OCI-LY1 (cell line): ENCODE measurements at regions not wholly inside any gene's neighbourhood (a gene's known extent, or its start where the extent isn't known, plus 50 kb on each side); places are given as distances from the start of the nearest gene placed in this dataset.

Experiments used
- H2AFZ ChIP-seq: fragments of 200-600 bp; sonication (generic), shearing (Covaris generic); 2 replicates; pipeline ENCODE4 v1.6.0; 2014; ENCODE audit warnings: antibody characterized with exemption, mild to moderate bottlenecking, low read length
- H3F3A ChIP-seq: fragments of 200-600 bp; sonication (generic), shearing (Covaris generic); 2 replicates; pipeline ENCODE4 v1.6.0; 2014; ENCODE audit warnings: mild to moderate bottlenecking, antibody characterized with exemption, low read length, moderate library complexity; ENCODE audit not compliant: insufficient read depth
- H3K27ac ChIP-seq: fragments of 200-600 bp; sonication (generic); 2 replicates; pipeline ENCODE4 v1.5.1; 2014; ENCODE audit warnings: low read length, mixed run types, mild to moderate bottlenecking, low read depth; ENCODE audit not compliant: poor library complexity, severe bottlenecking
- H3K27me3 ChIP-seq: fragments of 200-600 bp; sonication (generic); 2 replicates; pipeline ENCODE4 v1.6.0; 2014; ENCODE audit warnings: antibody characterized with exemption, mild to moderate bottlenecking, low read length, moderate library complexity; ENCODE audit not compliant: insufficient read depth
- H3K36me3 ChIP-seq: fragments of 200-600 bp; sonication (generic); 2 replicates; pipeline ENCODE4 v1.6.1; 2014; ENCODE audit warnings: mild to moderate bottlenecking, antibody characterized with exemption, low read length, moderate library complexity, mixed read lengths; ENCODE audit not compliant: insufficient read depth
- H3K4me1 ChIP-seq: fragments of 200-600 bp; sonication (generic); 2 replicates; pipeline ENCODE4 v1.5.1; 2014; ENCODE audit warnings: mild to moderate bottlenecking, low read length, moderate library complexity; ENCODE audit not compliant: insufficient read depth, severe bottlenecking
- H3K4me2 ChIP-seq: fragments of 200-600 bp; sonication (generic), shearing (Covaris generic); 2 replicates; pipeline ENCODE4 v1.6.1; 2014; ENCODE audit warnings: low read length
- H3K4me3 ChIP-seq: fragments of 200-600 bp; sonication (generic); 2 replicates; pipeline ENCODE4 v1.5.1; 2014; ENCODE audit warnings: low read length, low read depth, mild to moderate bottlenecking, mixed read lengths; ENCODE audit not compliant: poor library complexity, severe bottlenecking
- H3K79me2 ChIP-seq: fragments of 200-600 bp; shearing (Covaris generic); 2 replicates; pipeline ENCODE4 v1.6.1; 2016; ENCODE audit warnings: mixed run types, low read length, mixed read lengths; ENCODE audit not compliant: insufficient read depth
- H3K9ac ChIP-seq: fragments of 200-600 bp; sonication (generic), shearing (Covaris generic); 2 replicates; pipeline ENCODE4 v1.6.1; 2014; ENCODE audit warnings: mild to moderate bottlenecking, low read length, mixed read lengths
- H3K9me2 ChIP-seq: fragments of 200-600 bp; sonication (generic), shearing (Covaris generic); 2 replicates; pipeline ENCODE4 v1.6.1; 2014; ENCODE audit warnings: low read depth, mild to moderate bottlenecking, low read length, mixed read lengths
- H3K9me3 ChIP-seq: fragments of 200-600 bp; shearing (Covaris generic); 2 replicates; pipeline ENCODE4 v1.6.1; 2014; ENCODE audit warnings: low read length, mixed read lengths
- H4K20me1 ChIP-seq: fragments of 200-600 bp; sonication (generic), shearing (Covaris generic); 2 replicates; pipeline ENCODE4 v1.6.0; 2016; ENCODE audit warnings: mild to moderate bottlenecking, low read length; ENCODE audit not compliant: insufficient read depth
- EZH2 ChIP-seq: fragments of 200-600 bp; sonication (generic), shearing (Covaris generic); IDR thresholded peaks from 2 replicates; pipeline ENCODE4 v1.8.0; 2017; ENCODE audit warnings: borderline replicate concordance, mixed run types, mild to moderate bottlenecking, antibody characterized with exemption, low read length, moderate library complexity, mixed read lengths
- TF ChIP-seq, protein P1 (sequence below): fragments of 200-600 bp; sonication (generic), shearing (Covaris generic); IDR thresholded peaks from 2 replicates; pipeline ENCODE4 v1.5.1; 2017; ENCODE audit warnings: mild to moderate bottlenecking, antibody characterized with exemption, low read length, moderate library complexity, mixed read lengths

DNA sequence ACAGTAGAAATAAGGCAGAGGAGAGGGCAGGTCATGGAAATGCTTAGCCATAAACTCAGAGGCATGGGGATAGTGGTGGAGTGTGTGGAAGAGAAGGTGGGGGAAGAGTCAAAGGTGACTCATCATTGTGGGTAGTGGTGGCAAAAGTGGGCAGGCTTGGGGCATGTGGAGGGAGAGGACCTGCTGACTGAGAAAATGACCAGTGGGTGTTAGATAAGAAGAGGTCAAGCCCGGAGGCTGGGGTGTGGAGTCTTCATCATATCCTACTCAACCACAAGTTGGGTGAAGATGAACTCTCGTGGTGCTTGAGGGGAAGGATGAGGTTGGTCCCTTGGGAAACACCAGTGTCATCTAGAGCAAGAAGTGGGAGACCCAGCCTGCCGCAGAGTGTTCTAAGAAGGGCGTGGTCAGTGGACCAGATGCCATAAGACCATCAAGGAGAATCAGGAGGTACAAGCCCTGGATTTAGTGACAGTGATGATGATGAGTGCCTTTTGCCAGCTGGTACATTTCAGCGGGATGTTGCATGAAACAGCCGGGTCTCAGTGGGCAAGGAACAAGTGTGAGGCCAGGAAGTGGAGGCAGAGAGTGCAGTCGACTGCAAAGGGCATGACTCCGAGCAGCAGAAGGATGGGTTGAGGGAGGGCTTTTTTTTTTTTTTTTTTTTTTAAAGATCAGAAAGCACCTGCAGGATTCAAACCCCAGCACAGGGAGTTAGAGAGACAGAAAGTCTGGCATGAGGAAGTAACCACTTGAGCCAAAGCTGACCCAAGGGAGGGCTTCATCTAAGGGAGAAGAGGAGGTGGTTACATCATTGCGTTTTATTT is 122.6 kb upstream of the SPRED2 start:
- Histone ChIP-seq H3K9ac (no peak overlapping the region), H3K27ac (peak overlapping the region; percentile 23), H3K9me3 (no peaks in the 10 kb centered on the region), H3K4me3 (no peak overlapping the region), H3K79me2 (no peaks in the 10 kb centered on the region), H3K4me1 (peaks cover 27% of the 10 kb centered on the region), H3F3A (no peaks in the 10 kb centered on the region), H2AFZ (no peak overlapping the region), H3K36me3 (no peaks in the 10 kb centered on the region), H3K9me2 (no peaks in the 10 kb centered on the region), H4K20me1 (no peaks in the 10 kb centered on the region), H3K27me3 (no peaks in the 10 kb centered on the region), H3K4me2 (peak overlapping the region; percentile 9; the same call in 1 of the 2 replicates)
- no peak for TF ChIP-seq EZH2
- TF ChIP-seq, protein P1, sequence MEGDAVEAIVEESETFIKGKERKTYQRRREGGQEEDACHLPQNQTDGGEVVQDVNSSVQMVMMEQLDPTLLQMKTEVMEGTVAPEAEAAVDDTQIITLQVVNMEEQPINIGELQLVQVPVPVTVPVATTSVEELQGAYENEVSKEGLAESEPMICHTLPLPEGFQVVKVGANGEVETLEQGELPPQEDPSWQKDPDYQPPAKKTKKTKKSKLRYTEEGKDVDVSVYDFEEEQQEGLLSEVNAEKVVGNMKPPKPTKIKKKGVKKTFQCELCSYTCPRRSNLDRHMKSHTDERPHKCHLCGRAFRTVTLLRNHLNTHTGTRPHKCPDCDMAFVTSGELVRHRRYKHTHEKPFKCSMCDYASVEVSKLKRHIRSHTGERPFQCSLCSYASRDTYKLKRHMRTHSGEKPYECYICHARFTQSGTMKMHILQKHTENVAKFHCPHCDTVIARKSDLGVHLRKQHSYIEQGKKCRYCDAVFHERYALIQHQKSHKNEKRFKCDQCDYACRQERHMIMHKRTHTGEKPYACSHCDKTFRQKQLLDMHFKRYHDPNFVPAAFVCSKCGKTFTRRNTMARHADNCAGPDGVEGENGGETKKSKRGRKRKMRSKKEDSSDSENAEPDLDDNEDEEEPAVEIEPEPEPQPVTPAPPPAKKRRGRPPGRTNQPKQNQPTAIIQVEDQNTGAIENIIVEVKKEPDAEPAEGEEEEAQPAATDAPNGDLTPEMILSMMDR, result no peak

DNA sequence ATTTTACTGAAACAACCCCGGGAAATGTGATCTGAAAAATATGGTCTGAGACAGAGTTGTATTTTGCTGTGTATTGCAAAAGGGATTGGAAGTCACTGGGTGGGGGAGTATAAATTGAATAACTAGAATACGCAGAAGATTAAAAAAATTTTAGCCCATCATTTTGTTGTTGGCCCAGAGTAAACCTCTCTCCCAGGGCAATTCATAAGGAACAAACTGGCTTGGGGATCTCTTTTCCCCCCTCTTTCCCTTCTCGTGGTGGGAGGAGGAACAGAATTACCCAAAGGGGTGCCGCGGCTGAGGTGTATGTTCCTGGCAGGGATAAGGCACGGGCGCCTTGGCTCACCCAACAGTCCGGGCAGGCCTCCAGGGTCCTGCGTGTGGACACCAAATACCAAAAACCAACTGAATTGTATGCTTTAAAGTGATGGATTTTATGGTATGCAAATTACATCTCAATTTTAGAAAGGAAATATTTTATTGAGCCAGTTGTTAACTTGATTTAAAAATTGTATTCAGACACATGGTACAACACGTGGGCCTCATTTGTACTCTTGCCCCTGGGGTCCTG is 121.2 kb upstream of the SPRED2 start:
- H4K20me1 ChIP-seq, result no peaks in the 10 kb centered on the region
- no peak overlapping the region for H3K27ac ChIP-seq
- H3K4me3 ChIP-seq, result no peak overlapping the region
- no peaks in the 10 kb centered on the region for H3K36me3 ChIP-seq
- H3K27me3 ChIP-seq, result no peaks in the 10 kb centered on the region
- H3K79me2 ChIP-seq, result no peaks in the 10 kb centered on the region
- no peak overlapping the region for H3K9ac ChIP-seq
- peaks cover 28% of the 10 kb centered on the region for H3K4me1 ChIP-seq
- H2AFZ ChIP-seq, result no peak overlapping the region
- TF ChIP-seq, protein P1, result no peak
- no peak for TF ChIP-seq EZH2
- H3K4me2 ChIP-seq, result no peak overlapping the region
- H3K9me2 ChIP-seq, result no peaks in the 10 kb centered on the region
- H3K9me3 ChIP-seq, result no peaks in the 10 kb centered on the region
- no peaks in the 10 kb centered on the region for H3F3A ChIP-seq

DNA sequence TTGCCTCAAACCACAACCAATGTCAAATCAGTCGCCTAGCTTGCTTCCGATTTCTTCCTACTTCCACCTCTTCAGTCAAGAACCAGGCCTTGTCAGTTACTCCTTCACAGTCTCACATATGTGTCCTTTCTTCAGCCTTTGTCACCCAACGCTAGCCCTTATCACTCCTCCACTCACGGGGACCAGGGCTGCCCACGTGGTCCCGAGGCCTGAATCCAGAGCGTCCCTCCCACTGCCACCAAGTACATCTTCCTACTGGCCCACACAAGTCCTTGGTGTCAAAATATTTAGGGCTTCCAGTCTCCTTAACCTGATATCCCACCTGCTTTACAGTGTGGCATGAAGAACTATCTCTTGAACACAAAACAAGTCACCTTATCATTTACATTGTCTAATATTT is 119.1 kb upstream of the SPRED2 start:
- TF ChIP-seq EZH2, result no peak
- TF ChIP-seq, protein P1, result no peak

More for the DNA sequence above, 119.1 kb upstream of the SPRED2 start:
- H3K27ac ChIP-seq, result no peak overlapping the region
- H3K27me3 ChIP-seq, result no peaks in the 10 kb centered on the region
- no peaks in the 10 kb centered on the region for H3K79me2 ChIP-seq
- no peak overlapping the region for H3K4me3 ChIP-seq
- no peaks in the 10 kb centered on the region for H4K20me1 ChIP-seq
- H3K4me2 ChIP-seq, result no peak overlapping the region
- H3K9me3 ChIP-seq, result no peaks in the 10 kb centered on the region
- no peak overlapping the region for H3K9ac ChIP-seq
- no peaks in the 10 kb centered on the region for H3K9me2 ChIP-seq
- H3F3A ChIP-seq, result no peaks in the 10 kb centered on the region
- H2AFZ ChIP-seq, result no peak overlapping the region
- H3K36me3 ChIP-seq, result no peaks in the 10 kb centered on the region
- H3K4me1 ChIP-seq, result peaks cover 37% of the 10 kb centered on the region
